ENCODE measurements at regions not wholly inside any gene's neighbourhood (a gene's known extent, or its start where the extent isn't known, plus 50 kb on each side); places are given as distances from the start of the nearest gene placed in this dataset.

DNA sequence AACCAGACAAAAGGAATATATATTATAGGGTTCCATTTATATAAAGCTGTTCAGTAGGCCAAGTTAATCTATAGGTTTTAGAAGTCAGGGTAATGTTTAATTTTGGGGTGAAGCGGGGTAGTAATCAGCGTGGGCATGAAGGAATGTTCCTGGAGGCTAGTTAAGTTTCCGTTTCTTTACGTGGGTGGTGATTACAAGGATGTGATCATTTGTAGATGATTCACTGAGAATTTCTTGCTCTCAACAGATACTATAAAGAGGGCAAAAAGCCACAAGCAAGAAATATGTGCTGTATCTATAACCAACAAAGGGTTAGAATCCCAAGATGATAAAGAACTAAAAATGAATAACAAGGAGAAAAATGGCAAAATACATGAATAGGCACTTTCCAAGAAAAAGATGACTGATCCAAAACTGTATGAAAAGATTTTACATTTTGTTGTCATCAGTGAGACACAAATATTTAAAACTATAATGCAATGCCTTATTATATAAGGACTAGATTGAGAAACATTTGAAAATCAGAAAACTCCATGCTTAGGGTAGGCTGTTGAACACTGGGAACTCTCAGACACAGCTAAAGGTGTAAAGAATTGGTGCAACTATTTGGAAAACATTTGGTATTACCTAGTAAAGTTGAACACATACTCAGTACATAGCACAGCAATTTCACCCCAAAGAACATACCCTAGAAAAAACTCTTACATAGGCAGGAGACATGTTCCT is 224.3 kb upstream of the S1PR3 start:
- Histone ChIP-seq H2AFZ (replicated peaks; ENCODE audit: low read length, poor library complexity) (no peak overlapping the region), H4K91ac (ENCODE audit: insufficient read depth, low read depth, low read length) (no peak overlapping the region), H3K27me3 (ENCODE audit: control insufficient read depth, insufficient read depth, low read length) (no peaks in the 10 kb centered on the region), H2AK9ac (replicated peaks; ENCODE audit: low read depth, low read length, poor library complexity) (no peak overlapping the region), H3K23ac (ENCODE audit: low read depth, low read length) (no peak overlapping the region), H2AK5ac (ENCODE audit: low read depth, low read length) (no peak overlapping the region), H2BK20ac (ENCODE audit: low read depth, low read length) (no peak overlapping the region), H2BK15ac (ENCODE audit: low read depth, low read length) (0 out of 3 replicates have a peak overlapping the region, but pooled peaks have one; percentile 18), H2BK5ac (ENCODE audit: low read depth, low read length, poor library complexity, severe bottlenecking) (peak overlapping the region; percentile 78), H2BK120ac (ENCODE audit: low read depth, low read length) (peak overlapping the region; percentile 21; the same call in 1 of the 2 replicates), H3K4me2 (ENCODE audit: low read depth, low read length) (peak overlapping the region; percentile 59; the same call in 1 of the 2 replicates), H3K18ac (ENCODE audit: low read depth, low read length) (peak overlapping the region; percentile 60; the same call in 1 of the 2 replicates), H3K4ac (ENCODE audit: low read depth, low read length) (no peak overlapping the region; the same call in 1 of the 2 replicates), H4K20me1 (ENCODE audit: insufficient read depth, low read length) (no peaks in the 10 kb centered on the region), H3K9ac (ENCODE audit: low read depth, low read length) (no peak overlapping the region), H3K4me3 (ENCODE audit: insufficient read depth, low read depth, low read length) (no peak overlapping the region), H4K5ac (ENCODE audit: low read depth, low read length) (peak overlapping the region; percentile 67; the same call in 1 of the 2 replicates), H3K14ac (replicated peaks; ENCODE audit: low read depth, low read length) (no peak overlapping the region), H3K56ac (ENCODE audit: extremely low read depth, insufficient read depth, low read length) (peak overlapping the region; percentile 52; the same call in 1 of the 2 replicates), H3K79me1 (ENCODE audit: low read depth in 1 of 2, low read length in 2 of 2) (no peaks in the 10 kb centered on the region), H4K8ac (ENCODE audit: low read depth in 2 of 2, low read length in 2 of 2) (peak overlapping the region in 1 of 2 experiments; percentile 20; a peak in 1 of 4 replicates), H3K9me1 (ENCODE audit: insufficient read depth, low read length) (no peaks in the 10 kb centered on the region; the same call in 1 of the 2 replicates), H3K9me3 (ENCODE audit: control insufficient read depth, insufficient read depth, low read length) (no peaks in the 10 kb centered on the region), H3K36me3 (ENCODE audit: control insufficient read depth, insufficient read depth, low read length) (no peaks in the 10 kb centered on the region), H3K27ac (ENCODE audit: insufficient read depth, low read length) (no peak overlapping the region), H3K4me1 (ENCODE audit: control insufficient read depth, insufficient read depth, low read length) (peaks cover 9% of the 10 kb centered on the region)
- WGBS, 2 experiments (ENCODE audit: extremely low coverage in 2 of 2, insufficient read length in 1 of 2): no CpG with 5 or more reads among the region's 4 CpGs
- ATAC-seq (ENCODE audit: low read depth) (peak; percentile 86), DNase-seq (peak; percentile 86)
- ChIA-PET POLR2A (ENCODE audit: unreplicated experiment) (no interaction called here), CTCF (no interaction called here)
- no TSS peak for BruUV-seq (replicated peaks)
- TF ChIP-seq, protein P1, sequence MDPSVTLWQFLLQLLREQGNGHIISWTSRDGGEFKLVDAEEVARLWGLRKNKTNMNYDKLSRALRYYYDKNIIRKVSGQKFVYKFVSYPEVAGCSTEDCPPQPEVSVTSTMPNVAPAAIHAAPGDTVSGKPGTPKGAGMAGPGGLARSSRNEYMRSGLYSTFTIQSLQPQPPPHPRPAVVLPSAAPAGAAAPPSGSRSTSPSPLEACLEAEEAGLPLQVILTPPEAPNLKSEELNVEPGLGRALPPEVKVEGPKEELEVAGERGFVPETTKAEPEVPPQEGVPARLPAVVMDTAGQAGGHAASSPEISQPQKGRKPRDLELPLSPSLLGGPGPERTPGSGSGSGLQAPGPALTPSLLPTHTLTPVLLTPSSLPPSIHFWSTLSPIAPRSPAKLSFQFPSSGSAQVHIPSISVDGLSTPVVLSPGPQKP (IDR thresholded peaks at IDR 0.05; ENCODE audit: borderline replicate concordance, low read depth, low read length): no peak
- TF ChIP-seq POLR2A (IDR thresholded peaks at IDR 0.05; ENCODE audit: low read depth, low read length) (no peak), MXI1 (IDR thresholded peaks at IDR 0.05; ENCODE audit: borderline replicate concordance, low read depth, low read length) (no peak), CHD1 (IDR thresholded peaks at IDR 0.05; ENCODE audit: low read depth, low read length) (no peak), FOS (IDR thresholded peaks at IDR 0.05; ENCODE audit: low read depth, low read length) (peak; percentile 56), CEBPB (IDR thresholded peaks at IDR 0.05; ENCODE audit: low read depth, low read length) (peak; percentile 29; the same call in 1 of the 2 replicates), MAFK (IDR thresholded peaks at IDR 0.05; ENCODE audit: low read depth, low read length) (peak; percentile 50), SMC3 (IDR thresholded peaks at IDR 0.05; ENCODE audit: low read depth, low read length) (no peak), MAZ (IDR thresholded peaks at IDR 0.05; ENCODE audit: borderline replicate concordance, low read depth, low read length) (no peak)
- dilution Hi-C loops (cut with HindIII; ENCODE audit: low sequenced_read_pairs, unreplicated experiment): no loop called here
- intact Hi-C loops (cut with micrococcal nuclease): loop anchor here (2.0 kb wide), 1 partner anchor 20 kb away; no protein-coding TSS in a partner anchor
- in situ Hi-C loops (cut with MboI; ENCODE audit: low sequenced_read_pairs): no loop called here

Measured in IMR-90 (cell line).